GM23338 (cell line): ENCODE measurements at regions not wholly inside any gene's neighbourhood (a gene's known extent, or its start where the extent isn't known, plus 50 kb on each side); places are given as distances from the start of the nearest gene placed in this dataset.

Source experiments
- ATAC-seq: fragments of 200-7000 bp; cut with Tn5 transposase; 3 replicates; pipeline ENCODE4 v1.9.1; 2020
- DNase-seq: peaks from one replicate; pipeline ENCODE4 v3.0.0-alpha.2; 2015; ENCODE audit warnings: low spot score
- H2AFZ ChIP-seq: fragments of 200-600 bp; sonication (generic); 2 replicates; pipeline ENCODE4 v1.8.0; 2016; ENCODE audit warnings: antibody characterized with exemption, mild to moderate bottlenecking, moderate library complexity
- H3F3A ChIP-seq: fragments of 200-600 bp; sonication (generic); replicated peaks from 2 replicates; pipeline ENCODE4 v1.8.0; 2017; ENCODE audit warnings: antibody characterized with exemption, mixed run types, low read depth
- H3K27ac ChIP-seq: fragments of 200-600 bp; sonication (generic); 2 replicates; pipeline ENCODE4 v1.6.1; 2016; ENCODE audit warnings: low read depth
- H3K27me3 ChIP-seq: fragments of 200-600 bp; sonication (generic); 2 replicates; pipeline ENCODE4 v1.8.0; 2016; ENCODE audit warnings: mild to moderate bottlenecking, mixed run types, moderate library complexity; ENCODE audit not compliant: insufficient read depth
- H3K36me3 ChIP-seq: fragments of 200-600 bp; sonication (generic); 2 replicates; pipeline ENCODE4 v1.8.0; 2016; ENCODE audit warnings: mild to moderate bottlenecking; ENCODE audit not compliant: insufficient read depth
- H3K4me1 ChIP-seq: fragments of 200-600 bp; sonication (generic); 2 replicates; pipeline ENCODE4 v1.8.0; 2016; ENCODE audit warnings: mild to moderate bottlenecking, moderate library complexity; ENCODE audit not compliant: insufficient read depth
- H3K4me2 ChIP-seq: fragments of 200-600 bp; sonication (generic); 2 replicates; pipeline ENCODE4 v1.7.1; 2017; ENCODE audit warnings: mixed run types
- H3K4me3 ChIP-seq: fragments of 200-600 bp; sonication (generic); 2 replicates; pipeline ENCODE4 v1.6.1; 2016; ENCODE audit warnings: mixed run types
- H3K79me2 ChIP-seq: fragments of 200-600 bp; sonication (generic); replicated peaks from 2 replicates; pipeline ENCODE4 v1.8.0; 2017; ENCODE audit warnings: mild to moderate bottlenecking; ENCODE audit not compliant: insufficient read depth
- H3K9me2 ChIP-seq: fragments of 200-600 bp; sonication (generic); 2 replicates; pipeline ENCODE4 v1.8.0; 2017; ENCODE audit not compliant: insufficient read depth
- H4K20me1 ChIP-seq: fragments of 200-600 bp; sonication (generic); replicated peaks from 2 replicates; pipeline ENCODE4 v1.8.0; 2017; ENCODE audit warnings: mild to moderate bottlenecking; ENCODE audit not compliant: insufficient read depth
- H3K27ac Mint-ChIP-seq: 2 replicates; pipeline ENCODE4 v1.8.0; 2020; ENCODE audit warnings: inconsistent platforms, mild to moderate bottlenecking, moderate library complexity, mixed read lengths
- H3K27me3 Mint-ChIP-seq: 3 replicates; pipeline ENCODE4 v1.8.0; 2022; ENCODE audit warnings: low read depth, mild to moderate bottlenecking, moderate library complexity, mixed read lengths, inconsistent platforms; ENCODE audit not compliant: insufficient read depth, poor library complexity
- H3K36me3 Mint-ChIP-seq: 3 replicates; pipeline ENCODE4 v1.8.0; 2021; ENCODE audit warnings: low read depth, mild to moderate bottlenecking, inconsistent platforms, moderate library complexity, mixed read lengths
- H3K4me1 Mint-ChIP-seq: 3 replicates; pipeline ENCODE4 v1.8.0; 2020; ENCODE audit warnings: mild to moderate bottlenecking, inconsistent platforms, mixed read lengths
- H3K4me3 Mint-ChIP-seq: 3 replicates; pipeline ENCODE4 v1.8.0; 2021; ENCODE audit warnings: moderate library complexity, mild to moderate bottlenecking, inconsistent platforms, mixed read lengths
- H3K9me3 Mint-ChIP-seq: 3 replicates; pipeline ENCODE4 v1.8.0; 2020; ENCODE audit warnings: moderate library complexity, mild to moderate bottlenecking, inconsistent platforms, mixed read lengths
- ETS1 ChIP-seq: IDR thresholded peaks from 2 replicates; pipeline ENCODE4 v1.6.1; 2016; ENCODE audit warnings: antibody characterized with exemption
- EZH2 ChIP-seq: fragments of 200-600 bp; sonication (generic); IDR thresholded peaks from one replicate; pipeline ENCODE4 v1.8.0; 2017; ENCODE audit warnings: antibody characterized with exemption, mild to moderate bottlenecking, low read depth; ENCODE audit not compliant: unreplicated experiment
- JUNB ChIP-seq: IDR thresholded peaks from one replicate; pipeline ENCODE4 v1.6.1; 2016; ENCODE audit warnings: antibody characterized with exemption; ENCODE audit not compliant: unreplicated experiment
- NANOG ChIP-seq: IDR thresholded peaks from 2 replicates; pipeline ENCODE4 v1.6.1; 2016; ENCODE audit warnings: antibody characterized with exemption, borderline replicate concordance
- REST ChIP-seq: IDR thresholded peaks from one replicate; pipeline ENCODE4 v1.6.1; 2018; ENCODE audit warnings: antibody characterized with exemption; ENCODE audit not compliant: unreplicated experiment
- ZNF114 ChIP-seq: fragments of 250-450 bp; sonication (Bioruptor Pico); IDR thresholded peaks from 2 replicates; pipeline ENCODE4 v1.5.0; 2020; ENCODE audit warnings: mild to moderate bottlenecking, moderate library complexity
- ZNF331 ChIP-seq: fragments of 250-450 bp; sonication (Bioruptor Pico); IDR thresholded peaks from 2 replicates; pipeline ENCODE4 v1.5.0; 2020; ENCODE audit warnings: low read depth, mild to moderate bottlenecking, moderate library complexity

DNA sequence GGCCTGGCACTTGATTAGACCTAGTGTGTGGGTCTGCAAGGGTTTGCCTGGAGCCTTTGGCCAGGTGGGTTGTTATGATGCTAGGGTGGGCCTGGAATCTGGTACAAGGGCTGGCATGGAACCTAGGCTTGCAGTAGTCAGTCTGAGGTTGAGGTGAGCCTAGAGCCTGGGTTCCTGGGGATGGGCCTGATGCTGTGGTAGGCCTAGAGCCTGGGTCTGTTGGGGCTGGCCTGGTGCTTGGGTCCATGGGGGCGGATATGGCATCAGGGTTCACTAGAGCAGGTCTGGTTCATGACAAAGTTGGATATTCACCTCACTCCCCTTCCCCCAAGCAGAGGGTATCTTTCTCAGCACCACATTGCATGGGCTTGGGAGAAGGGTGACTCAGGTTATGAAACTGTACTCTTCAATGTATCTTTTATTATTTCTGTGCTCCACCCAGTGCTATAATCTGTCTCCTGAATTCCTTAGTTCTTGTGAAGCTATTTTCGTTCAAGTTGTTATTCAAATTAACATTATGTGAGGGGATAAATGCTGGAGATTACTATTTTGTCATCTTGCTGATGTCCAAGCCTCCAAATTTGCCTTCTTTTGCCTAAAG, 274.4 kb downstream of the NFKBIZ start:
- H3K9me2 ChIP-seq, result 0 out of 2 replicates have a peak, but pooled peaks cover 4% of the 10 kb centered on the region
- H3K79me2 ChIP-seq, result no peaks in the 10 kb centered on the region
- Mint-ChIP-seq H3K4me1 (no peaks in the 10 kb centered on the region), H3K36me3 (no peaks in the 10 kb centered on the region), H3K27me3 (no peaks in the 10 kb centered on the region), H3K9me3 (peaks cover 10% of the 10 kb centered on the region), H3K27ac (no peak overlapping the region), H3K4me3 (no peak overlapping the region)
- no peak overlapping the region for H2AFZ ChIP-seq
- DNase-seq, result no peak
- H4K20me1 ChIP-seq, result no peaks in the 10 kb centered on the region
- H3K27ac ChIP-seq, result no peak overlapping the region
- H3K4me1 ChIP-seq, result no peaks in the 10 kb centered on the region
- no peaks in the 10 kb centered on the region for H3F3A ChIP-seq
- no peak overlapping the region for H3K4me3 ChIP-seq
- H3K4me2 ChIP-seq, result no peak overlapping the region
- no peak for ATAC-seq
- no peaks in the 10 kb centered on the region for H3K36me3 ChIP-seq
- TF ChIP-seq EZH2 (no peak), JUNB (no peak), REST (no peak), ZNF114 (no peak), NANOG (no peak), ETS1 (no peak), ZNF331 (CRISPR knock-in tag) (no peak)
- no peaks in the 10 kb centered on the region for H3K27me3 ChIP-seq

DNA sequence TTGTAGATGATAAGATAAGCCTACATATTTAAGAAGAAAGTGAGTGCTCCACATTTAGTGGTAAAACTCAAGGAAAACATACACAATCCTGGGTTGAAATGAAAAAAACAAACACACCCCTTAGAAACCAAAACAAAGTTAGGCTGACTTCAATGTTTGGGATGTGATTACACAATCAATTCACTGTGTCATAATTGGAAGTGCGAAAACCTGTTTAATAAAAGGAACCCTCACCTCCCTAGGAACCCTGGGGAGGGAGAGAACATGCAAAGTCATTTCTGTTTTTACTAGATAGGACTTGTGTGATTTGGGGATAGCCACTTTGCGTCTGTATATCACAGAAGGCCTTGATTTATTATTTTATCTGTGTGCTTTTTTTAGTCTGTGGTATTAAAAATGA, 275.0 kb downstream of the NFKBIZ start:
- H3K4me1 Mint-ChIP-seq, result no peaks in the 10 kb centered on the region
- TF ChIP-seq JUNB, result no peak
- DNase-seq (no peak), ATAC-seq (no peak)
- H3K4me1 ChIP-seq, result no peaks in the 10 kb centered on the region
- no peaks in the 10 kb centered on the region for H3K36me3 ChIP-seq
- H3K4me3 ChIP-seq, result no peak overlapping the region
- no peak overlapping the region; the same call in 1 of the 2 replicates for H3K27ac Mint-ChIP-seq
- no peaks in the 10 kb centered on the region for H3K36me3 Mint-ChIP-seq
- no peaks in the 10 kb centered on the region for H3K79me2 ChIP-seq
- no peak overlapping the region for H3K4me3 Mint-ChIP-seq
- no peaks in the 10 kb centered on the region for H3K27me3 ChIP-seq
- 0 out of 2 replicates have a peak, but pooled peaks cover 4% of the 10 kb centered on the region for H3K9me2 ChIP-seq
- no peaks in the 10 kb centered on the region for H4K20me1 ChIP-seq
- H3K27ac ChIP-seq, result no peak overlapping the region
- no peaks in the 10 kb centered on the region for H3K27me3 Mint-ChIP-seq
- H3F3A ChIP-seq, result no peaks in the 10 kb centered on the region
- H3K4me2 ChIP-seq, result no peak overlapping the region
- H2AFZ ChIP-seq, result no peak overlapping the region
- peaks cover 10% of the 10 kb centered on the region for H3K9me3 Mint-ChIP-seq
